Osteocyte (in vitro differentiated cells): ENCODE measurements at regions not wholly inside any gene's neighbourhood (a gene's known extent, or its start where the extent isn't known, plus 50 kb on each side); places are given as distances from the start of the nearest gene placed in this dataset.
"Not testable (repeated sequence)": the region's sequence is repeated elsewhere in the genome, so short reads cannot be mapped to it uniquely, and the experiment has no call there.

Experiments
- DNase-seq: peaks from one replicate; pipeline ENCODE4 v3.0.0; 2021; ENCODE audit warnings: mixed read lengths; ENCODE audit not compliant: unreplicated experiment; ENCODE audit errors: extremely low spot score
- H3K27ac Mint-ChIP-seq: one replicate; pipeline ENCODE4 v1.8.0; 2021; ENCODE audit warnings: mild to moderate bottlenecking, mixed read lengths; ENCODE audit not compliant: unreplicated experiment
- H3K27me3 Mint-ChIP-seq: one replicate; pipeline ENCODE4 v1.8.0; 2021; ENCODE audit warnings: mixed read lengths; ENCODE audit not compliant: unreplicated experiment
- H3K36me3 Mint-ChIP-seq: one replicate; pipeline ENCODE4 v1.8.0; 2021; ENCODE audit warnings: mixed read lengths; ENCODE audit not compliant: unreplicated experiment
- H3K4me1 Mint-ChIP-seq: one replicate; pipeline ENCODE4 v1.8.0; 2021; ENCODE audit warnings: mixed read lengths; ENCODE audit not compliant: unreplicated experiment
- H3K4me3 Mint-ChIP-seq: one replicate; pipeline ENCODE4 v1.8.0; 2021; ENCODE audit warnings: mild to moderate bottlenecking, moderate library complexity, mixed read lengths; ENCODE audit not compliant: unreplicated experiment
- H3K9me3 Mint-ChIP-seq: one replicate; pipeline ENCODE4 v1.8.0; 2021; ENCODE audit warnings: mixed read lengths; ENCODE audit not compliant: unreplicated experiment
- CTCF ChIP-seq: fragments of 200-600 bp; sonication (generic); IDR thresholded peaks from 2 replicates; pipeline ENCODE4 v1.5.0; 2021; ENCODE audit warnings: antibody characterized with exemption, mild to moderate bottlenecking, moderate library complexity

GRCh38 chr21:35191754-35192153, 142.7 kb upstream of the RUNX1 start:
- Mint-ChIP-seq H3K27ac (no peak overlapping the region), H3K27me3 (no peaks in the 10 kb centered on the region), H3K4me3 (no peak overlapping the region), H3K9me3 (peaks cover 12% of the 10 kb centered on the region), H3K36me3 (peaks cover 3% of the 10 kb centered on the region), H3K4me1 (peaks cover 23% of the 10 kb centered on the region)
- DNase-seq = no peak
- TF ChIP-seq CTCF = no peak

GRCh38 chr21:35191128-35191527, 142.0 kb upstream of the RUNX1 start:
- no peak for TF ChIP-seq CTCF
- peaks cover 3% of the 10 kb centered on the region for H3K36me3 Mint-ChIP-seq
- peaks cover 23% of the 10 kb centered on the region for H3K4me1 Mint-ChIP-seq
- DNase-seq = no peak
- H3K4me3 Mint-ChIP-seq = no peak overlapping the region
- no peaks in the 10 kb centered on the region for H3K27me3 Mint-ChIP-seq
- H3K27ac Mint-ChIP-seq = no peak overlapping the region
- peaks cover 8% of the 10 kb centered on the region for H3K9me3 Mint-ChIP-seq

GRCh38 chr21:35190201-35190701, 141.1 kb upstream of the RUNX1 start:
- peaks cover 6% of the 10 kb centered on the region for H3K9me3 Mint-ChIP-seq
- H3K27ac Mint-ChIP-seq = no peak overlapping the region
- no peak for DNase-seq
- peaks cover 22% of the 10 kb centered on the region for H3K4me1 Mint-ChIP-seq
- peaks cover 3% of the 10 kb centered on the region for H3K36me3 Mint-ChIP-seq
- no peak for TF ChIP-seq CTCF
- no peak overlapping the region for H3K4me3 Mint-ChIP-seq
- no peaks in the 10 kb centered on the region for H3K27me3 Mint-ChIP-seq

- H3K4me3 Mint-ChIP-seq = peak overlapping the region; percentile 26
- H3K36me3 Mint-ChIP-seq = no peaks in the 10 kb centered on the region
- H3K9me3 Mint-ChIP-seq = peaks cover 2% of the 10 kb centered on the region
- peak overlapping the region; percentile 73 for H3K27ac Mint-ChIP-seq
- DNase-seq = no peak
- no peaks in the 10 kb centered on the region for H3K27me3 Mint-ChIP-seq
- H3K4me1 Mint-ChIP-seq = peaks cover 22% of the 10 kb centered on the region
- TF ChIP-seq CTCF = no peak
Observed at GRCh38 chr21:35189077-35189863, 140.2 kb upstream of the RUNX1 start.

- H3K4me3 Mint-ChIP-seq, H3K4me1 Mint-ChIP-seq, H3K9me3 Mint-ChIP-seq: not testable (repeated sequence)
Observed at GRCh38 chr21:35183389-35183788, 134.3 kb upstream of the RUNX1 start.

More at GRCh38 chr21:35183389-35183788, 134.3 kb upstream of the RUNX1 start:
- not testable (repeated sequence) for H3K27me3 Mint-ChIP-seq, DNase-seq, H3K27ac Mint-ChIP-seq, H3K36me3 Mint-ChIP-seq
